Gastrocnemius medialis (tissue), 4 donors: ENCODE measurements at regions not wholly inside any gene's neighbourhood (a gene's known extent, or its start where the extent isn't known, plus 50 kb on each side); places are given as distances from the start of the nearest gene placed in this dataset.

Experiments
- POLR2A ChIP-seq, 2 donors: fragments of 450-650 bp; IDR thresholded peaks; one replicate each; pipeline ENCODE4 v1.6.1; 2017; ENCODE audit warnings: antibody characterized with exemption in 2 of 2, mild to moderate bottlenecking in 2 of 2, moderate library complexity in 2 of 2
- TF ChIP-seq, protein P1 (sequence below), 5 experiments: fragments of 450-650 bp in 3 of 5; fragments of 200-600 bp in 2 of 5; sonication (generic) in 2 of 5; IDR thresholded peaks in 4 of 5; conservative IDR thresholded peaks in 1 of 5; 1 replicate in 4 of 5; 2 replicates in 1 of 5; pipeline ENCODE4 v1.5.1; 2016 to 2019; ENCODE audit warnings: antibody characterized with exemption in 5 of 5, mild to moderate bottlenecking in 3 of 5, moderate library complexity in 3 of 5

DNA sequence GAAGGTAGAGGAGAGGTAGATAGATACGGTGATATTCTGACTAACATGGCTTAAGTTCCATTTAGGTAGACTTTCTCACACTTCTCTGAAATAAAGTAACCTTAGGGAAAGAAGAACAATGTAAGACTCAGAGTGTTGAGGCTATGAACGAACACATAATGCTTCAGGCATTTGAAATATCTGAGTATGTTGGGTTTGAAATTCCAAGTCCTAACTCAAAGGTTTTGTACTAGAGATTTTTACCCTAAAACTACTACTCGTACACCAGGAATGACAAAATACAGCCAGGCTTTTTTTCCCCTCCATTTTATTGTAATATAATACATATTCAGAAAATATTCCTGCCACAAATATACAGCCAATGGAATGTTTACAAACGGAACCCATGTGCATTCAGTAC lies 592.6 kb downstream of the ETS1 start:
- no peak for TF ChIP-seq POLR2A (IDR thresholded peaks at IDR 0.05)
- TF ChIP-seq, protein P1, sequence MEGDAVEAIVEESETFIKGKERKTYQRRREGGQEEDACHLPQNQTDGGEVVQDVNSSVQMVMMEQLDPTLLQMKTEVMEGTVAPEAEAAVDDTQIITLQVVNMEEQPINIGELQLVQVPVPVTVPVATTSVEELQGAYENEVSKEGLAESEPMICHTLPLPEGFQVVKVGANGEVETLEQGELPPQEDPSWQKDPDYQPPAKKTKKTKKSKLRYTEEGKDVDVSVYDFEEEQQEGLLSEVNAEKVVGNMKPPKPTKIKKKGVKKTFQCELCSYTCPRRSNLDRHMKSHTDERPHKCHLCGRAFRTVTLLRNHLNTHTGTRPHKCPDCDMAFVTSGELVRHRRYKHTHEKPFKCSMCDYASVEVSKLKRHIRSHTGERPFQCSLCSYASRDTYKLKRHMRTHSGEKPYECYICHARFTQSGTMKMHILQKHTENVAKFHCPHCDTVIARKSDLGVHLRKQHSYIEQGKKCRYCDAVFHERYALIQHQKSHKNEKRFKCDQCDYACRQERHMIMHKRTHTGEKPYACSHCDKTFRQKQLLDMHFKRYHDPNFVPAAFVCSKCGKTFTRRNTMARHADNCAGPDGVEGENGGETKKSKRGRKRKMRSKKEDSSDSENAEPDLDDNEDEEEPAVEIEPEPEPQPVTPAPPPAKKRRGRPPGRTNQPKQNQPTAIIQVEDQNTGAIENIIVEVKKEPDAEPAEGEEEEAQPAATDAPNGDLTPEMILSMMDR (IDR thresholded peaks at IDR 0.05 in 4 of 5, conservative IDR thresholded peaks at IDR 0.05 in 1 of 5) = no peak
